Thyroid gland (tissue), 4 donors: ENCODE measurements at regions not wholly inside any gene's neighbourhood (a gene's known extent, or its start where the extent isn't known, plus 50 kb on each side); places are given as distances from the start of the nearest gene placed in this dataset.

Source experiments
- DNase-seq, 2 donors: peaks; one replicate each; pipeline ENCODE4 v3.0.0-alpha.2; 2019
- H3K27ac ChIP-seq, 3 donors: fragments of 200-600 bp; sonication (generic); 1 replicate in 2 of 3; 2 replicates in 1 of 3; pipeline ENCODE4 v1.5.1; 2016 to 2019; ENCODE audit warnings: mild to moderate bottlenecking in 1 of 3, moderate library complexity in 1 of 3
- H3K27me3 ChIP-seq: fragments of 200-600 bp; sonication (generic); one replicate; pipeline ENCODE4 v1.5.1; 2019
- H3K36me3 ChIP-seq, 2 donors: fragments of 200-600 bp; sonication (generic); one replicate each; pipeline ENCODE4 v1.5.1; 2016 to 2019
- H3K4me1 ChIP-seq, 2 donors: fragments of 200-600 bp; sonication (generic); one replicate each; pipeline ENCODE4 v1.5.1; 2017 to 2019
- H3K4me3 ChIP-seq, 3 donors: fragments of 200-600 bp; sonication (generic); replicated peaks in 1 of 3; 1 replicate in 2 of 3; 2 replicates in 1 of 3; pipeline ENCODE4 v1.5.1; 2016; ENCODE audit warnings: mild to moderate bottlenecking in 1 of 3
- H3K9me3 ChIP-seq: fragments of 200-600 bp; sonication (generic); one replicate; pipeline ENCODE4 v1.5.1; 2017
- CTCF ChIP-seq, 6 experiments: fragments of 200-600 bp in 3 of 6; fragments of 450-650 bp in 3 of 6; sonication (generic) in 3 of 6; IDR thresholded peaks; one replicate each; pipeline ENCODE4 v1.5.1; 2016 to 2019; ENCODE audit warnings: antibody characterized with exemption in 6 of 6, mild to moderate bottlenecking in 2 of 6, inconsistent platforms in 1 of 6, moderate library complexity in 1 of 6
- POLR2A ChIP-seq, 2 donors: fragments of 450-650 bp; IDR thresholded peaks; one replicate each; pipeline ENCODE4 v1.6.1; 2017; ENCODE audit warnings: antibody characterized with exemption in 2 of 2, mild to moderate bottlenecking in 2 of 2, moderate library complexity in 1 of 2
- WGBS, 2 donors: methylation state at CpG; one replicate each; pipeline ENCODE4 v1.1.5; 2017; 5-methylcytosine and 5-hydroxymethylcytosine counted together
- intact Hi-C: fragments of 100-400 bp; cut with DNase I; formaldehyde crosslinking; loops from one replicate; pipeline ENCODE4 v1.15.1; 2023

DNA sequence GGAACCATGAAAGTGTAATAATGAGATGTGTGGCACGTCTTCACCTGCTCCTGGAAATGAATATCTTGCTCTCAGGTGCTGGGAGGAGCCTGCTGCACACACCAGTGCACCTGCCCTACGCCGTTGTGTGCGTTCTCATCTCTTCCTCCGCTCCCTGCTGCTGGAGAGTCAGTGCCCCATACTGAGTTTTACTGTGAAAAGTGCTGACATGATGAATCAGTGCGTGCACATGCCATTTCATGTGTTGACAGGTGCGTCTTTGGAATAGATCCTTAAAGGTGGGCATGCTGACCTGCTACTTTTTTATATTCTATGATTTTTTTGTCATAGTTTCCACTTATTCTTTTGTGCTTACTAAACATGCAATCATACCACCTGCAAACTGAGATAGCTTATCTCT lies 1015.8 kb downstream of the BRD1 start:
- Histone ChIP-seq H3K36me3 (no peaks in the 10 kb centered on the region), H3K4me3 (no peak overlapping the region), H3K27me3 (no peaks in the 10 kb centered on the region), H3K9me3 (no peaks in the 10 kb centered on the region), H3K4me1 (no peaks in the 10 kb centered on the region), H3K27ac (no peak overlapping the region)
- DNase-seq: no peak
- 53 to 77% methylated on average over 7 of the region's 7 CpGs for WGBS, 2 donors
- intact Hi-C loops: no loop called here
- TF ChIP-seq POLR2A (IDR thresholded peaks at IDR 0.05) (no peak), CTCF (IDR thresholded peaks at IDR 0.05) (no peak)

DNA sequence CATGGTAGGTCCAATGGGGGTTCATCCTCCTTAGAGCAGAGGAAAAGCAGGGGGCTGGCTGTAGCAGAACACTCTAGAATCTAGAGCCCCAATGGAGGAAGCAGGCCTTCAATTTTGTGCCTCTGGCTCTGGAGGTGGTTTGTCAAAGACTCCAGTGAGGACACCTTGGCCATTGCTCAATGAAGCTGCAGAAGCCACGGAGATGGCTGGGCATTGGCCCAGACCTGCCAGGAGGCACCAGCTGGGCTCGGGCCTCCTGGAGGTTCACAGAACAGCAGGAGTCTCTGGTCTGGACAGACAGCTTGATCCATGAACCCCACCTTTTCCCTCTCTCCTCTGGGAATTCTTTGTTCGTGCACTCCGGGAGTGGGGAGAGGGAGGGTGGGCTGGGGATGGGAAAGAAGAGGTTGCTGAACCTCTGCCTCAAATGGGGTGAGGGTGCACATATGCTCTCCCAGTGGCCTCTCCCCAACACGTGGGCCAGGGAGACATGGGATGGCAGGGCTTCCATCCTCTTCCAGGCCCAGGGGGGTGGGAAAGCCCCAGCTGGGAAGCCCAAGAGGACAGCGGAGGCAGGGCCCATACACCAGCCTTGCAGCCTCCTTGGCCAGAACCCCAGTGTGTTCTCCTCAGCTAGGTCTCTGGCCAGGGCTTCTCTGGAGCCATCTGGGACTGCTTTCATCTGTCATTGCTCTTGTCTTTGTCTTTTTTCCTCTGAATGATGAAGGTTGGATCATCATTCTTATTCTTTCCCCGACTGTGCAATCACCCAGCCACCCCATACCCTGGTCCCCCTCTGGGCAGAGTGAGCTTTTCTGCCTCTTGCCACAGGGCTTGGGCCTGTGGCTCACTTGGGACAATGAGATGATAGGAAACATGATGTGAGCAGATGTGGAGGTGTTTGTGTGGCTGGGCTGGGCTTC lies 1019.4 kb downstream of the BRD1 start:
- no peak for TF ChIP-seq POLR2A (IDR thresholded peaks at IDR 0.05)
- no peak for TF ChIP-seq CTCF (IDR thresholded peaks at IDR 0.05)
- H3K4me1 ChIP-seq: no peaks in the 10 kb centered on the region
- no peak for DNase-seq
- 91 to 97% methylated on average over 5 to 7 of the region's 7 CpGs for WGBS, 2 donors
- H3K36me3 ChIP-seq: no peaks in the 10 kb centered on the region
- no peaks in the 10 kb centered on the region for H3K9me3 ChIP-seq
- no peak overlapping the region for H3K4me3 ChIP-seq
- no peaks in the 10 kb centered on the region for H3K27me3 ChIP-seq
- no peak overlapping the region for H3K27ac ChIP-seq
- intact Hi-C loops: no loop called here

GRCh38 chr22:48807155-48807554 lies 1020.5 kb downstream of the BRD1 start:
- Histone ChIP-seq H3K27ac (no peak overlapping the region), H3K27me3 (no peaks in the 10 kb centered on the region), H3K4me3 (no peak overlapping the region), H3K4me1 (no peaks in the 10 kb centered on the region), H3K36me3 (no peaks in the 10 kb centered on the region), H3K9me3 (no peaks in the 10 kb centered on the region)
- DNase-seq: no peak
- TF ChIP-seq CTCF (IDR thresholded peaks at IDR 0.05) (no peak), POLR2A (IDR thresholded peaks at IDR 0.05) (no peak)
- intact Hi-C loops: no loop called here
- 45 to 59% methylated on average over 11 to 17 of the region's 17 CpGs for WGBS, 2 donors

DNA sequence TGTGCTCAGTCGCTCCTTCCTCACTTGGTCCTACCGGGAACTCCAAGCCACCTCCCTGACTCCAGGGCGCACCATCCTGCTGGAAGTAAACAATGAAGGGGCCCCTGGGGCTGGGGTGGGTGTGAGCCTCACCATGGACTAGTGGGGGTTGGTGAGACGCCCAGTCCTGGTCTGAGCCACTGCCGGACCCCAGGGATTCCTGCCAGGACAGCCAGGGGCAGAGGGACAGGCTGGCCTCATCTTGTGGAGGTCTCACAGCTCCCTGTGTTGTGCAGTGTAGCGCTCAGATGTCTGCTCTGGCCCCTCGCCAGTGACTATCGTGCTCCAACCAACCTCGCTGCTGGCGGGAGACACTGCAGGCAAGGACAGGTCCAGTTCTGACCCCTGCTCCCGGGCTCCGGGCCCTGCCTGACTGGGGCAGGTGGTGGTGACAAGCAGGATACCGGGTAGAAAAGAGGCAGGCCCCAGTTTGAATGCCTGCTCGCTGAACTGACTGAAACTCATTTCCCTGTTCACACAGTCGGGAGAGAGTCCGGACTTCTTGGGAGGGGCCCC lies 1021.4 kb downstream of the BRD1 start:
- H3K9me3 ChIP-seq: no peaks in the 10 kb centered on the region
- no peak overlapping the region for H3K27ac ChIP-seq
- DNase-seq: no peak
- TF ChIP-seq POLR2A (IDR thresholded peaks at IDR 0.05) (no peak), CTCF (IDR thresholded peaks at IDR 0.05) (no peak)
- no peaks in the 10 kb centered on the region for H3K36me3 ChIP-seq
- H3K27me3 ChIP-seq: no peaks in the 10 kb centered on the region
- no peak overlapping the region for H3K4me3 ChIP-seq
- 58 to 75% methylated on average over 6 to 10 of the region's 16 CpGs for WGBS, 2 donors
- H3K4me1 ChIP-seq: no peaks in the 10 kb centered on the region
- intact Hi-C loops: no loop called here

GRCh38 chr22:48805516-48805915 lies 1022.2 kb downstream of the BRD1 start:
- Histone ChIP-seq H3K27ac (no peak overlapping the region), H3K9me3 (no peaks in the 10 kb centered on the region), H3K27me3 (no peaks in the 10 kb centered on the region), H3K36me3 (no peaks in the 10 kb centered on the region), H3K4me1 (no peaks in the 10 kb centered on the region), H3K4me3 (no peak overlapping the region)
- intact Hi-C loops: no loop called here
- WGBS, 2 donors: 83 to 87% methylated on average over 10 of the region's 10 CpGs
- TF ChIP-seq CTCF (IDR thresholded peaks at IDR 0.05) (no peak), POLR2A (IDR thresholded peaks at IDR 0.05) (no peak)
- DNase-seq: no peak
